MM.1S (cell line): ENCODE measurements at regions not wholly inside any gene's neighbourhood (a gene's known extent, or its start where the extent isn't known, plus 50 kb on each side); places are given as distances from the start of the nearest gene placed in this dataset.

Experiments
- CTCF ChIP-seq: fragments of 300-600 bp; sonication (generic); IDR thresholded peaks from 2 replicates; pipeline ENCODE4 v1.5.1; 2016; ENCODE audit warnings: antibody characterized with exemption, low read length, mixed read lengths
- EZH2 ChIP-seq: fragments of 300-600 bp; sonication (generic); optimal IDR thresholded peaks from 2 replicates; pipeline ENCODE3; 2017; ENCODE audit warnings: low read depth, mild to moderate bottlenecking, antibody characterized with exemption, low read length, mixed read lengths

GRCh38 chr16:5231246-5231759 lies 133.7 kb upstream of the EEF2KMT start:
- TF ChIP-seq CTCF (no peak), EZH2 (no peak)
